Transverse colon (tissue), 4 donors: ENCODE measurements at regions not wholly inside any gene's neighbourhood (a gene's known extent, or its start where the extent isn't known, plus 50 kb on each side); places are given as distances from the start of the nearest gene placed in this dataset.

ENCODE experiments used
- DNase-seq: peaks from one replicate; pipeline ENCODE4 v3.0.0-alpha.2; 2019
- H3K27ac ChIP-seq, 4 donors: fragments of 200-600 bp; sonication (generic); 2 replicates each; pipeline ENCODE4 v1.5.1; 2016 to 2018; ENCODE audit warnings: inconsistent platforms in 4 of 4
- H3K27me3 ChIP-seq: fragments of 200-600 bp; sonication (generic); 2 replicates; pipeline ENCODE4 v1.5.1; 2017; ENCODE audit warnings: inconsistent platforms
- H3K36me3 ChIP-seq, 4 donors: fragments of 200-600 bp; sonication (generic); 2 replicates each; pipeline ENCODE4 v1.5.1; 2017 to 2019; ENCODE audit warnings: inconsistent platforms in 4 of 4
- H3K4me1 ChIP-seq, 4 donors: fragments of 200-600 bp; sonication (generic); 2 replicates each; pipeline ENCODE4 v1.5.1; 2017 to 2020; ENCODE audit warnings: inconsistent platforms in 4 of 4
- H3K4me3 ChIP-seq, 4 donors: fragments of 200-600 bp; sonication (generic); 1 replicate in 1 of 4; 2 replicates in 3 of 4; pipeline versions ENCODE4 v1.5.1 to v1.6.1; 2017 to 2019; ENCODE audit warnings: inconsistent platforms in 4 of 4
- H3K9me3 ChIP-seq, 2 donors: fragments of 200-600 bp; sonication (generic); 2 replicates each; pipeline ENCODE4 v1.5.1; 2017 to 2019; ENCODE audit warnings: inconsistent platforms in 2 of 2
- CTCF ChIP-seq, 5 experiments: fragments of 200-600 bp in 3 of 5; fragments of 450-650 bp in 2 of 5; sonication (generic) in 3 of 5; IDR thresholded peaks; 1 replicate in 2 of 5; 2 replicates in 3 of 5; pipeline ENCODE4 v1.5.1; 2016 to 2017; ENCODE audit warnings: antibody characterized with exemption in 5 of 5, inconsistent platforms in 3 of 5, mild to moderate bottlenecking in 2 of 5, moderate library complexity in 1 of 5
- EP300 ChIP-seq: sonication (generic); formaldehyde crosslinking; IDR thresholded peaks from one replicate; pipeline ENCODE4 v1.6.1; 2017; ENCODE audit warnings: antibody characterized with exemption, low read depth
- POLR2A ChIP-seq: fragments of 450-650 bp; IDR thresholded peaks from one replicate; pipeline ENCODE4 v1.6.1; 2016; ENCODE audit warnings: antibody characterized with exemption, mild to moderate bottlenecking, moderate library complexity
- POLR2AphosphoS5 ChIP-seq, 3 donors: sonication (generic); formaldehyde crosslinking; IDR thresholded peaks; one replicate each; pipeline ENCODE4 v1.6.1; 2016; ENCODE audit warnings: antibody characterized with exemption in 3 of 3
- WGBS, 2 donors: methylation state at CpG; one replicate each; pipeline ENCODE4 v1.1.5; 2018; ENCODE audit warnings: low coverage in 1 of 2; 5-methylcytosine and 5-hydroxymethylcytosine counted together
- in situ Hi-C, 4 donors: fragments of 200-750 bp; cut with MboI; loops; one replicate each; pipeline versions ENCODE4 v1.15.0 to v1.15.1; 2017; ENCODE audit warnings: low sequenced_read_pairs in 3 of 4, low pct_ligation_motif_present in 1 of 4, low pct_unique_long_range_greater_than_20kb in 1 of 4
- intact Hi-C: fragments of 100-400 bp; cut with DNase I; formaldehyde crosslinking; loops from one replicate; pipeline ENCODE4 v1.15.1; 2023; ENCODE audit warnings: low total_unique reads

GRCh38 chr6:5850848-5851255 lies 155.9 kb downstream of the NRN1 start:
- Histone ChIP-seq H3K4me3 (peak overlapping the region in 3 of 4 donors; percentile 38 to 56 (median 39)), H3K9me3 (no peaks in the 10 kb centered on the region), H3K27ac (no peak overlapping the region), H3K4me1 (peaks cover 0 to 12% (median 7%) of the 10 kb centered on the region in 4 donors), H3K36me3 (no peaks in the 10 kb centered on the region), H3K27me3 (peaks cover 34% of the 10 kb centered on the region)
- intact Hi-C loops: loop anchor here (5.0 kb wide), 1 partner anchor 646 kb away; no protein-coding TSS in a partner anchor
- no peak for DNase-seq
- in situ Hi-C loops: no loop called here
- TF ChIP-seq CTCF (IDR thresholded peaks at IDR 0.05) (no peak), POLR2A (no peak), POLR2AphosphoS5 (IDR thresholded peaks at IDR 0.05) (no peak), EP300 (no peak)
- whole genome bisulfite sequencing, 2 donors: 6 to 12% methylated on average over 11 to 16 of the region's 16 CpGs

GRCh38 chr6:5846889-5847288 lies 159.8 kb downstream of the NRN1 start:
- no peak overlapping the region for H3K27ac ChIP-seq
- H3K4me3 ChIP-seq: no peak overlapping the region
- 28% methylated on average over 2 of the region's 2 CpGs; no CpG with 5 or more reads in 1 of the 2 donors for WGBS, 2 donors
- intact Hi-C loops (no loop called here), in situ Hi-C loops (no loop called here)
- TF ChIP-seq CTCF (IDR thresholded peaks at IDR 0.05) (no peak), POLR2AphosphoS5 (IDR thresholded peaks at IDR 0.05) (no peak), EP300 (no peak), POLR2A (no peak)
- peaks cover 0 to 12% (median 7%) of the 10 kb centered on the region in 4 donors for H3K4me1 ChIP-seq
- H3K36me3 ChIP-seq: no peaks in the 10 kb centered on the region
- H3K9me3 ChIP-seq: no peaks in the 10 kb centered on the region
- DNase-seq: no peak
- peaks cover 35% of the 10 kb centered on the region for H3K27me3 ChIP-seq

GRCh38 chr6:5846335-5846734 lies 160.4 kb downstream of the NRN1 start:
- no peak for DNase-seq
- intact Hi-C loops: no loop called here
- 87 to 97% methylated on average over 3 to 7 of the region's 7 CpGs for WGBS, 2 donors
- Histone ChIP-seq H3K27me3 (peaks cover 29% of the 10 kb centered on the region), H3K4me3 (no peak overlapping the region), H3K9me3 (no peaks in the 10 kb centered on the region), H3K36me3 (no peaks in the 10 kb centered on the region), H3K4me1 (peaks cover 0 to 7% (median 5%) of the 10 kb centered on the region in 4 donors), H3K27ac (no peak overlapping the region)
- in situ Hi-C loops: no loop called here
- no peak for TF ChIP-seq POLR2AphosphoS5 (IDR thresholded peaks at IDR 0.05)

GRCh38 chr6:5843078-5843477 lies 163.6 kb downstream of the NRN1 start:
- TF ChIP-seq CTCF (IDR thresholded peaks at IDR 0.05) (no peak), EP300 (no peak), POLR2AphosphoS5 (IDR thresholded peaks at IDR 0.05) (no peak), POLR2A (no peak)
- no peaks in the 10 kb centered on the region for H3K4me1 ChIP-seq
- H3K27ac ChIP-seq: no peak overlapping the region
- intact Hi-C loops (no loop called here), in situ Hi-C loops (no loop called here)
- no peaks in the 10 kb centered on the region for H3K36me3 ChIP-seq
- no peaks in the 10 kb centered on the region for H3K9me3 ChIP-seq
- WGBS, 2 donors: 89 to 90% methylated on average over 5 of the region's 5 CpGs
- DNase-seq: no peak
- no peak overlapping the region for H3K4me3 ChIP-seq
- peaks cover 7% of the 10 kb centered on the region for H3K27me3 ChIP-seq
